Vagina (tissue), 2 donors: ENCODE measurements at regions not wholly inside any gene's neighbourhood (a gene's known extent, or its start where the extent isn't known, plus 50 kb on each side); places are given as distances from the start of the nearest gene placed in this dataset.

Experiments
- DNase-seq, 2 donors: peaks; one replicate each; pipeline ENCODE4 v3.0.0-alpha.2; 2017; ENCODE audit errors: extremely low spot score in 2 of 2
- H3K27ac ChIP-seq: fragments of 200-600 bp; sonication (generic); one replicate; pipeline ENCODE4 v1.5.1; 2019
- H3K27me3 ChIP-seq: fragments of 200-600 bp; sonication (generic); one replicate; pipeline ENCODE4 v1.5.1; 2019
- H3K36me3 ChIP-seq, 2 donors: fragments of 200-600 bp; sonication (generic); one replicate each; pipeline ENCODE4 v1.5.1; 2017 to 2019
- H3K4me1 ChIP-seq: fragments of 200-600 bp; sonication (generic); one replicate; pipeline ENCODE4 v1.5.1; 2019
- H3K4me3 ChIP-seq, 2 donors: fragments of 200-600 bp; sonication (generic); 1 replicate in 1 of 2; 2 replicates in 1 of 2; pipeline ENCODE4 v1.5.1; 2016 to 2019
- H3K9me3 ChIP-seq: fragments of 200-600 bp; sonication (generic); one replicate; pipeline ENCODE4 v1.5.1; 2019
- CTCF ChIP-seq, 3 experiments: fragments of 450-650 bp in 2 of 3; fragments of 200-600 bp in 1 of 3; sonication (generic) in 1 of 3; IDR thresholded peaks; one replicate each; pipeline ENCODE4 v1.5.1; 2017 to 2019; ENCODE audit warnings: antibody characterized with exemption in 3 of 3, mild to moderate bottlenecking in 2 of 3, moderate library complexity in 2 of 3
- POLR2A ChIP-seq, 2 donors: fragments of 450-650 bp; IDR thresholded peaks; one replicate each; pipeline ENCODE4 v1.6.1; 2017; ENCODE audit warnings: antibody characterized with exemption in 2 of 2, mild to moderate bottlenecking in 2 of 2, moderate library complexity in 2 of 2
- POLR2AphosphoS5 ChIP-seq, 2 donors: sonication (generic); formaldehyde crosslinking; IDR thresholded peaks; one replicate each; pipeline ENCODE4 v1.9.0; 2017; ENCODE audit warnings: antibody characterized with exemption in 2 of 2, mild to moderate bottlenecking in 2 of 2, low read depth in 1 of 2; ENCODE audit not compliant: insufficient read depth in 1 of 2
- intact Hi-C: fragments of 100-400 bp; cut with DNase I; formaldehyde crosslinking; loops from one replicate; pipeline ENCODE4 v1.15.1; 2023

GRCh38 chr14:89012282-89013097 lies 188.0 kb downstream of the TTC8 start:
- Histone ChIP-seq H3K4me3 (no peak overlapping the region), H3K27ac (no peak overlapping the region), H3K4me1 (no peaks in the 10 kb centered on the region), H3K9me3 (no peaks in the 10 kb centered on the region), H3K27me3 (no peaks in the 10 kb centered on the region), H3K36me3 (no peaks in the 10 kb centered on the region)
- no peak for DNase-seq
- intact Hi-C loops: no loop called here
- TF ChIP-seq CTCF (IDR thresholded peaks at IDR 0.05) (no peak), POLR2A (IDR thresholded peaks at IDR 0.05) (no peak), POLR2AphosphoS5 (IDR thresholded peaks at IDR 0.05; ENCODE audit: insufficient read depth in 1 of 2, low read depth in 1 of 2) (no peak)

GRCh38 chr14:89013098-89013504 lies 188.7 kb downstream of the TTC8 start:
- intact Hi-C loops: no loop called here
- Histone ChIP-seq H3K36me3 (no peaks in the 10 kb centered on the region), H3K4me1 (no peaks in the 10 kb centered on the region), H3K27ac (no peak overlapping the region), H3K27me3 (no peaks in the 10 kb centered on the region), H3K9me3 (no peaks in the 10 kb centered on the region), H3K4me3 (no peak overlapping the region)
- TF ChIP-seq POLR2AphosphoS5 (IDR thresholded peaks at IDR 0.05; ENCODE audit: insufficient read depth in 1 of 2, low read depth in 1 of 2) (no peak), CTCF (IDR thresholded peaks at IDR 0.05) (no peak), POLR2A (IDR thresholded peaks at IDR 0.05) (no peak)
- DNase-seq: no peak

GRCh38 chr14:89013698-89014568 lies 189.5 kb downstream of the TTC8 start:
- no peaks in the 10 kb centered on the region for H3K27me3 ChIP-seq
- no peaks in the 10 kb centered on the region for H3K4me1 ChIP-seq
- no peaks in the 10 kb centered on the region for H3K36me3 ChIP-seq
- H3K27ac ChIP-seq: no peak overlapping the region
- H3K9me3 ChIP-seq: no peaks in the 10 kb centered on the region
- no peak for TF ChIP-seq POLR2AphosphoS5 (IDR thresholded peaks at IDR 0.05; ENCODE audit: insufficient read depth in 1 of 2, low read depth in 1 of 2)
- TF ChIP-seq POLR2A (IDR thresholded peaks at IDR 0.05): no peak
- no peak for TF ChIP-seq CTCF (IDR thresholded peaks at IDR 0.05)
- DNase-seq: no peak
- intact Hi-C loops: no loop called here
- H3K4me3 ChIP-seq: no peak overlapping the region

GRCh38 chr14:89014569-89014850 lies 190.1 kb downstream of the TTC8 start:
- no peak for DNase-seq
- Histone ChIP-seq H3K9me3 (no peaks in the 10 kb centered on the region), H3K36me3 (no peaks in the 10 kb centered on the region), H3K4me1 (no peaks in the 10 kb centered on the region), H3K27ac (no peak overlapping the region), H3K27me3 (no peaks in the 10 kb centered on the region), H3K4me3 (no peak overlapping the region)
- TF ChIP-seq CTCF (IDR thresholded peaks at IDR 0.05) (no peak), POLR2AphosphoS5 (IDR thresholded peaks at IDR 0.05; ENCODE audit: insufficient read depth in 1 of 2, low read depth in 1 of 2) (no peak), POLR2A (IDR thresholded peaks at IDR 0.05) (no peak)
- intact Hi-C loops: no loop called here

GRCh38 chr14:89015016-89015415 lies 190.6 kb downstream of the TTC8 start:
- H3K9me3 ChIP-seq: no peaks in the 10 kb centered on the region

More at GRCh38 chr14:89015016-89015415, 190.6 kb downstream of the TTC8 start:
- intact Hi-C loops: no loop called here
- Histone ChIP-seq H3K27ac (no peak overlapping the region), H3K27me3 (no peaks in the 10 kb centered on the region), H3K4me1 (no peaks in the 10 kb centered on the region), H3K36me3 (no peaks in the 10 kb centered on the region), H3K4me3 (no peak overlapping the region)
- DNase-seq: no peak
- TF ChIP-seq POLR2A (IDR thresholded peaks at IDR 0.05) (no peak), POLR2AphosphoS5 (IDR thresholded peaks at IDR 0.05; ENCODE audit: insufficient read depth in 1 of 2, low read depth in 1 of 2) (no peak), CTCF (IDR thresholded peaks at IDR 0.05) (no peak)
